ENCODE measurements at regions not wholly inside any gene's neighbourhood (a gene's known extent, or its start where the extent isn't known, plus 50 kb on each side); places are given as distances from the start of the nearest gene placed in this dataset.

DNA sequence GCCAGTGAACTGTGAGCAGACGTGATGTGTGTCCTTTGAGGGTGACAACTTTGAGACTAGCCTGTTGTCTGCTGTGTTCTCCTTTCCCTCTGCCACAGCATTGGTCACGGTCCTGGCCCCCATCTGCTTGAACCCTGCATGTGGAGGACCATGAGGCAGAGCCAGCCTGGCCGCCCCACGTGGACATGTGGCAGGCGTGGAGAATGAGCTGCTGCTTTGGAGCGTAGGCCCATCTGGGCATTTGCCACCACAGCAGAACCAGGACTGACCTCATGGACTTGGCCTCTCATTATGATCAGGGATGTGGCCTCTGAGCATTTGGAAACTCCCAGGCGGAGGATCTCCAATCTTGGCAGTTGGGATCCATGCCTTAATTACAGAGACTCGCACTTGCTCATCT, 448.5 kb downstream of the TCERG1L start:
- Mint-ChIP-seq H3K9me3 (no peaks in the 10 kb centered on the region), H3K4me3 (no peak overlapping the region), H3K36me3 (no peaks in the 10 kb centered on the region), H3K4me1 (no peaks in the 10 kb centered on the region), H3K27ac (no peak overlapping the region), H3K27me3 (no peaks in the 10 kb centered on the region)

- peaks cover 6% of the 10 kb centered on the region for H3K27me3 Mint-ChIP-seq
- no peaks in the 10 kb centered on the region for H3K36me3 Mint-ChIP-seq
- no peak overlapping the region for H3K27ac Mint-ChIP-seq
- no peaks in the 10 kb centered on the region for H3K9me3 Mint-ChIP-seq
- H3K4me1 Mint-ChIP-seq = no peaks in the 10 kb centered on the region
- no peak overlapping the region for H3K4me3 Mint-ChIP-seq
Observed at GRCh38 chr10:130864961-130865818, 446.3 kb downstream of the TCERG1L start.

GRCh38 chr10:130866857-130867256, 444.7 kb downstream of the TCERG1L start:
- Mint-ChIP-seq H3K9me3 (no peaks in the 10 kb centered on the region), H3K27me3 (peaks cover 8% of the 10 kb centered on the region), H3K4me1 (no peaks in the 10 kb centered on the region), H3K36me3 (no peaks in the 10 kb centered on the region), H3K4me3 (no peak overlapping the region), H3K27ac (no peak overlapping the region)

- Mint-ChIP-seq H3K9me3 (no peaks in the 10 kb centered on the region), H3K4me3 (no peak overlapping the region), H3K4me1 (no peaks in the 10 kb centered on the region), H3K36me3 (no peaks in the 10 kb centered on the region), H3K27ac (no peak overlapping the region), H3K27me3 (peaks cover 8% of the 10 kb centered on the region)
Observed at GRCh38 chr10:130867446-130868194, 443.9 kb downstream of the TCERG1L start.

DNA sequence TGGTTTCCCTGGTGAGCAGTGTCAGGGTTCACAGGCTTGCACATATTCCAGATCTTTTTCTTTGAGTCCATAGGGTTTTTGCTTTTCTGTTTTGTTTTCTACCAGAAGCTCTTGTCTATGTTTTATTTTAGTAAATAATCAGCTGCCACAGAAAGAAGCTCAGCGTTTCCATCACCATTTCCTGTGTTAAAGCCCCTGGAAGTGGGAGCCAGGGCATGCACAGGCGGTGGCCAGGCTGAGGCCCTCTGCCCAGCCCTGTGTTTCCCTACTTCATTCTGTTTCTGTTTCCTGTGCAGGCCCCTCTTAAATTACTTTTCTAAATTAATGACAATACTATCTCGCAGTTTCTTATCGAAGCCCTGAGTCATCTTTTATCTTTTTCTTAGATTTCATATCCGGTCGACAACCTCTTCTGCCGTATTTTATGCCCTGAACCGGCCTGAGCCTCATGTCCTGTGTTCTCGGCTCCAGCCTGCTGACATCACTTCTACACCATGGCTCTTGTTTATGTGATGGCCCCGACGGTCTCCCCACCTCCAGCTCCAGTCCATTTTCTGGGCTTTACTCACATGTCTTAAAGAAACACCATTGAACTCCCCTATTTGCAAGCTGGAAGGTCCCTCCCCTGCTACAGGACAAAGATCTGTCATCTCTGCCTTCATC, 442.2 kb downstream of the TCERG1L start:
- Mint-ChIP-seq H3K27me3 (peaks cover 8% of the 10 kb centered on the region), H3K4me3 (no peak overlapping the region), H3K4me1 (no peaks in the 10 kb centered on the region), H3K27ac (no peak overlapping the region), H3K9me3 (no peaks in the 10 kb centered on the region), H3K36me3 (no peaks in the 10 kb centered on the region)

- Mint-ChIP-seq H3K4me1 (no peaks in the 10 kb centered on the region), H3K27me3 (peaks cover 8% of the 10 kb centered on the region), H3K36me3 (no peaks in the 10 kb centered on the region), H3K27ac (no peak overlapping the region), H3K4me3 (no peak overlapping the region), H3K9me3 (no peaks in the 10 kb centered on the region)
Observed at GRCh38 chr10:130871406-130871805, 440.1 kb downstream of the TCERG1L start.

DNA sequence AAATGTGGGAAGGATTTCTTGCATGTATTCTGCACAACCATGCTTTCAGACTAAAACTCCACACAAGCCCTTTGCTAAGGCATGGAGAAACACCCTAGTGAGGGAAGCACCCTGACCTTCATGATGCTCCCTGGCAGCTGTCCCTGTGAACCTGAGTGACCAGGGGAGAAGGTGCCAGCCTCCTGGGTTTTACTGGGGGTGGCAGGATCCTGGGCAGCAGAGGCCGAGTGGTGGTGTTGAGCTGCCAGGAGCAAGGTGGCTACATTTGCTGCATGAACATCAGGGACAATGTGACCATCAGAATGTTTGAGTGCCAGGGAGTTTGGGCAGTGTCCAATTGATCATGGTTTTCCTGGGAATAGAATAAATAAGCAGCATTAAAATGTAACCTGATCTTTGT, 437.9 kb downstream of the TCERG1L start:
- Mint-ChIP-seq H3K27me3 (peaks cover 8% of the 10 kb centered on the region), H3K9me3 (no peaks in the 10 kb centered on the region), H3K36me3 (no peaks in the 10 kb centered on the region), H3K4me1 (no peaks in the 10 kb centered on the region), H3K27ac (no peak overlapping the region), H3K4me3 (no peak overlapping the region)

- no peak overlapping the region for H3K4me3 Mint-ChIP-seq
- H3K27me3 Mint-ChIP-seq = peaks cover 3% of the 10 kb centered on the region
- H3K4me1 Mint-ChIP-seq = no peaks in the 10 kb centered on the region
- no peak overlapping the region for H3K27ac Mint-ChIP-seq
- H3K36me3 Mint-ChIP-seq = no peaks in the 10 kb centered on the region
- no peaks in the 10 kb centered on the region for H3K9me3 Mint-ChIP-seq
Observed at GRCh38 chr10:130875116-130875515, 436.4 kb downstream of the TCERG1L start.

- Mint-ChIP-seq H3K9me3 (no peaks in the 10 kb centered on the region), H3K4me3 (no peak overlapping the region), H3K36me3 (no peaks in the 10 kb centered on the region), H3K27me3 (no peaks in the 10 kb centered on the region), H3K27ac (no peak overlapping the region), H3K4me1 (no peaks in the 10 kb centered on the region)
Observed at GRCh38 chr10:130875897-130876472, 435.5 kb downstream of the TCERG1L start.

DNA sequence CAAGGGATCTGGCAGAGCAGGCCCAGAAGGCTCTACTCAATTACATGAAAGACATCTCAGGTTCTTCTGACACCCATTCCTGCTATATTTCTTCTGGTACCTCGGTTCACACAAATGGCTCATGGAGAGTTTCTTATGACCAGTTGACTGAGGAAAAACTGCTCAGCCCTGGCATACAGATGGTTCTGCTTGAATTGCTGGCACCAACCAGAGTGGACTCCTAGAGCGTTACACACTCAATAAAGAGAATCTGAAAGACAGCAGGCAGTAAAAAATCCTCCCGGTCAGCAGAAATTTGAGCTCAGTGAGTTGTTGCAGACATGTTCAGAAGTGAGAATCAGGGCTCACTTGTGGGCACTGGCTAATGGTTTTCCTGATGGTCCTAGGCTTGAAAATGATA, 434.4 kb downstream of the TCERG1L start:
- no peaks in the 10 kb centered on the region for H3K9me3 Mint-ChIP-seq
- H3K27ac Mint-ChIP-seq = no peak overlapping the region
- H3K36me3 Mint-ChIP-seq = no peaks in the 10 kb centered on the region
- H3K4me3 Mint-ChIP-seq = no peak overlapping the region
- no peaks in the 10 kb centered on the region for H3K27me3 Mint-ChIP-seq
- no peaks in the 10 kb centered on the region for H3K4me1 Mint-ChIP-seq

- Mint-ChIP-seq H3K9me3 (no peaks in the 10 kb centered on the region), H3K27ac (no peak overlapping the region), H3K4me3 (no peak overlapping the region), H3K36me3 (no peaks in the 10 kb centered on the region), H3K4me1 (no peaks in the 10 kb centered on the region), H3K27me3 (no peaks in the 10 kb centered on the region)
Observed at GRCh38 chr10:130878131-130878530, 433.4 kb downstream of the TCERG1L start.

DNA sequence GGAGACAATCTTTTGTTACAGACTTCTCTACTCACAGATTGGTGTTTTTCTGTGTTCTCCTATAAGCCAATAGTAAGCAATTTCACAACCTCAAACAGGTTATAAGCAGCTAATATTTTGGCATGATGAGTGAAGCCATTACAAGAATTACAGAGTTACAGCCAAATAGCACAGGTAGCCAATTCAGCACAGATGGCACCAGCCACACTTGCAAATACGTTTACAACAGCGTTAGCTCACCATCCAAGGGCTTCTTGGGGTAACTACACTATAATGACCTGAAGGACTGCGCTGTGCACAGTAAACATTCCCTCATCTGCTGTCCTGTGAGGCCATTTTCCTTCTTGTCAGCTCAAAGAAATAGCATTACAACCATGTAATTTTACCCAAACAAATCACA, 428.6 kb downstream of the TCERG1L start:
- Mint-ChIP-seq H3K9me3 (no peaks in the 10 kb centered on the region), H3K27ac (no peak overlapping the region), H3K4me3 (no peak overlapping the region), H3K36me3 (no peaks in the 10 kb centered on the region), H3K27me3 (peaks cover 5% of the 10 kb centered on the region), H3K4me1 (no peaks in the 10 kb centered on the region)

DNA sequence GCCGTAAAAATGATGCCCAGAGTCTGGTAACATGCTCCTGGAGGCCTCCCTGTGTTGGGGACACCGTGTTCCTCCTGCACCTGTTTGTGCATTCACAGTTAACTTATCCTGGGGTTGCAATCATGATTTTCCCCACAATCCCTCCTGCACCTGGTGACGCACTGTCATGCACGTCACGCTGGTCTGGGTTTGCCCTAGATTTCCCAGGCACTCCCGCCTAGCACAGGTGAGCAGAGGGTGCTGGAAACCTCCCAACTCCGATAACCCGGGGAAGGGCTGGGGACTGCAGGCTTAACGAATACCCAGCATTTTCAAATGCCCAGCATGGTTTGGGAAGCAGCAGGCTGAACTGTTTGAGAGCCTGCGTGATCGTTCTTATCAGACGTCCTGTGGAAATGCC, 427.1 kb downstream of the TCERG1L start:
- Mint-ChIP-seq H3K9me3 (no peaks in the 10 kb centered on the region), H3K4me3 (no peak overlapping the region), H3K27ac (no peak overlapping the region), H3K4me1 (no peaks in the 10 kb centered on the region), H3K27me3 (peaks cover 5% of the 10 kb centered on the region), H3K36me3 (no peaks in the 10 kb centered on the region)

DNA sequence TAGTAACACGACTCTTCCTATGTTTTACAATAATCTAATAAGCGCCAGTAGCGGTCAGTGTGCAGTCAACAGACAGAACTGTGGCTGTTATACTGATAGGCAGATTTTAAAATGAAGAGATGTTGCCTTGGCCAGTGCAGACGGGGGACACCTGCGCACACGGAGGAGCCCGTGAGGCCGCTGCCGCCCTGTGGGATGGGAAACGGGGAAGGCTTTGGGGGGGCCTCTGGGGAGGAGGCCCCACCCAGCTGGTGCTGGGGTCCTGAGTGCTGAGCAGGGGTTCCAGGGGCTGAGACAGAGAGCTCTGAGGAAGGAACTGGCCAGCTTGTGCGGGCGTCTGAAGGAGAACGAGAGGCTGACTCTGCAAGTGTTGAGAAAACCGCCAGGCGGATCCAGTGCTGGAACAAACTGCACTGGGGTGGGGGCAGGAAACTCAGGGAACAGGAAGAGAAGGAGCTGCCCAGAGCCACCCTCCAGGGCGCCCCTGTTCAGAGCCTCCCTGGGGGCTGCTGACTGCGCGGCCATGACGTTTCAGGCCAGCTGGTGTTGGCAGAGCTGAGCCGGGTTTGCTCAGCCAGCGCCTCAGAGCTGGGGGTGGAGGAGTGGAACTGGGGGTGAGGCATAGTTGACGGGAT, 426.4 kb downstream of the TCERG1L start:
- Mint-ChIP-seq H3K4me3 (no peak overlapping the region), H3K27ac (no peak overlapping the region), H3K9me3 (no peaks in the 10 kb centered on the region), H3K36me3 (no peaks in the 10 kb centered on the region), H3K27me3 (peaks cover 5% of the 10 kb centered on the region), H3K4me1 (no peaks in the 10 kb centered on the region)

DNA sequence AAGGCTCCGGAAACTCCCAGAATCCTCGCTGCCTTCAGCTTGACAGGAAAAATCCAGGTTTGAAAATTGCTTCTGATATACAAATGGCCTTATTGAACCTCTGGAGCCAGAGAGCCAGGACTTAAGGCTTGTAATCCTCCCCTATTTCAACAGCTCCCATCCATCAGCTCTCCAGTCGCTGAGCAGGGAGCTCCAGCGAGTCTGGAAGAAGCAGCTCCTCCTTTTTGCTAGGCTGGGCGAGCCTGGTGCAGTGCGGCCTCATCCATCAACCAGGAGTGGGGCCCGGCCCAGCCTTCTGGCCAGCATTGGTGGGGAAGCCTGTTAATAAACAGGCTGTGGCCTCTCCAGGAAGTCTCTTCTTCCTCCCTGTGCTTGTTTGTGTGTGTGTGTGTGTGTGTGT, 424.4 kb downstream of the TCERG1L start:
- Mint-ChIP-seq H3K4me1 (no peaks in the 10 kb centered on the region), H3K4me3 (no peak overlapping the region), H3K36me3 (no peaks in the 10 kb centered on the region), H3K27me3 (peaks cover 5% of the 10 kb centered on the region), H3K27ac (no peak overlapping the region), H3K9me3 (no peaks in the 10 kb centered on the region)

Measured in activated naive CD4-positive, alpha-beta T cell treated with anti-CD3 and anti-CD28 coated beads, Interleukin-2, amount 50 U/mL, for 24 hours (primary cell).